ENCODE measurements at regions not wholly inside any gene's neighbourhood (a gene's known extent, or its start where the extent isn't known, plus 50 kb on each side); places are given as distances from the start of the nearest gene placed in this dataset.

DNA sequence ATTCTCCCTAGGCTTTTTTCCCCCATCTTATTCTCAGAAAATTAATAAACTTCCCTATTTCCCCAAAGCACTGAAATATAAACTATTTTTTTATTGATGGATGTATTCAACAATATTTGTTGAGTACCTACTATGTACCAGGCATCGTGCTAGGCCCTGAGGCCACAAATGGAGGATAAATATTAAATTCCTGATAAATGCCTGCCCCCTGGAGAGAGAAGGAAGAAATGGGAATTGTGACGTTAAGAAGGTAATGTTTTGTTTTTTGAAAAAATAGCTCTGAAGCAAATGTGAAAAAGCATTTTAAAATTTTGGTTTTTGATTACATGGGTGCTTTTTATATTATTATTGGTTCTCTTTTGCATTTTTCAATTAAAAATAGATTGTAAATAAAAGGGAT lies 60.5 kb upstream of the DPT start:
- H3K27me3 Mint-ChIP-seq (ENCODE audit: low read depth): no peaks in the 10 kb centered on the region
- H3K36me3 Mint-ChIP-seq (ENCODE audit: low read depth): no peaks in the 10 kb centered on the region
- DNase-seq (ENCODE audit: low read depth, low spot score): no peak
- TF ChIP-seq, protein P1, sequence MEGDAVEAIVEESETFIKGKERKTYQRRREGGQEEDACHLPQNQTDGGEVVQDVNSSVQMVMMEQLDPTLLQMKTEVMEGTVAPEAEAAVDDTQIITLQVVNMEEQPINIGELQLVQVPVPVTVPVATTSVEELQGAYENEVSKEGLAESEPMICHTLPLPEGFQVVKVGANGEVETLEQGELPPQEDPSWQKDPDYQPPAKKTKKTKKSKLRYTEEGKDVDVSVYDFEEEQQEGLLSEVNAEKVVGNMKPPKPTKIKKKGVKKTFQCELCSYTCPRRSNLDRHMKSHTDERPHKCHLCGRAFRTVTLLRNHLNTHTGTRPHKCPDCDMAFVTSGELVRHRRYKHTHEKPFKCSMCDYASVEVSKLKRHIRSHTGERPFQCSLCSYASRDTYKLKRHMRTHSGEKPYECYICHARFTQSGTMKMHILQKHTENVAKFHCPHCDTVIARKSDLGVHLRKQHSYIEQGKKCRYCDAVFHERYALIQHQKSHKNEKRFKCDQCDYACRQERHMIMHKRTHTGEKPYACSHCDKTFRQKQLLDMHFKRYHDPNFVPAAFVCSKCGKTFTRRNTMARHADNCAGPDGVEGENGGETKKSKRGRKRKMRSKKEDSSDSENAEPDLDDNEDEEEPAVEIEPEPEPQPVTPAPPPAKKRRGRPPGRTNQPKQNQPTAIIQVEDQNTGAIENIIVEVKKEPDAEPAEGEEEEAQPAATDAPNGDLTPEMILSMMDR (conservative IDR thresholded peaks at IDR 0.05): no peak
- H3K4me3 Mint-ChIP-seq: no peak overlapping the region
- no peak overlapping the region for H3K27ac Mint-ChIP-seq (ENCODE audit: unreplicated experiment)
- H3K4me1 Mint-ChIP-seq: no peaks in the 10 kb centered on the region
- no peaks in the 10 kb centered on the region for H3K9me3 Mint-ChIP-seq

DNA sequence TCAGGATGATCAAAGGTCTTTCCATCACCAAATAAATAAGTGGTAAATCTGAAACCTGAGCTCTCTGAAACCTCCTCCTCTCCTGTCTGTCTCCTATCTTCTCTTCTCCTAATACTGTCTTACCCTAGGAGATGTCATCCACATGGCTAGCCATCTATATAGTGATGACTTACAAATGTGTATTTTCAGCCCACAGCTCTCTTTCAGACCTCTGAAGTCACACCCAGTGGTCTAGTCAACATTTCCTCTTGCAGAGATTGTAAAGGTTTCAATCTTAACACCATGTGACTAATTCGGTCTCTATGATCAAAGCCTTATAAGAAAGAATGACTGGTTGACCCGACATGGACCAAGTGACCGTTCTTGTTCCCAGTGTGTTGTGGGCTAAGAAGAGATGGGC lies 63.1 kb upstream of the DPT start:
- no peak overlapping the region for H3K27ac Mint-ChIP-seq (ENCODE audit: unreplicated experiment)
- no peaks in the 10 kb centered on the region for H3K9me3 Mint-ChIP-seq
- no peak for DNase-seq (ENCODE audit: low read depth, low spot score)
- no peaks in the 10 kb centered on the region for H3K36me3 Mint-ChIP-seq (ENCODE audit: low read depth)
- TF ChIP-seq, protein P1 (conservative IDR thresholded peaks at IDR 0.05): no peak
- H3K27me3 Mint-ChIP-seq (ENCODE audit: low read depth): no peaks in the 10 kb centered on the region
- H3K4me3 Mint-ChIP-seq: no peak overlapping the region
- H3K4me1 Mint-ChIP-seq: no peaks in the 10 kb centered on the region

DNA sequence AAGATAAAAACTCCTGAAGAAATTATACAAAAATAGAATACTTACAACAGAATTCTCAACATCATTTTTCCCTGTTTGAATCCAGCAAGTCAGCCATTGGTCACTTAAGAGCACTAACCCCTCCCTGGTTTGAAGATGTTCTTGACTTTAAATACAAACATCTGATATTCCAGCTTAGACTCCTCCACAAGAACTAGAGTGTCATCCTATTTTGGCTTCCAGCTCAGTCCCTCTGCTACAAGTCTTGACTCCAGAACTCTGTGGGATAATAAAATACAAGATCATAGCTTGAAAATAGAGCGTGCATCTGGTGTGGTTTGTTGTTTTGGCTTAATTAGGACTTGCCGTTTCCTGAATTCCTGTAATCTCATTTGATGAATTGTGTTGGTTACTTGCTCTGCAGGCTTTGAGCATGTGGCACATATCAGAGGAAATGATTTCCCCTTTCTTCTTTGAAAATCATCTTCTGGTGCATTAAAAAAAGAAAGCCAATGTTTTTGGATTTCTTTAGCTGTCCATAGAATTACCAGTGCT lies 63.7 kb upstream of the DPT start:
- no peak overlapping the region for H3K27ac Mint-ChIP-seq (ENCODE audit: unreplicated experiment)
- H3K9me3 Mint-ChIP-seq: no peaks in the 10 kb centered on the region
- no peak for DNase-seq (ENCODE audit: low read depth, low spot score)
- H3K36me3 Mint-ChIP-seq (ENCODE audit: low read depth): no peaks in the 10 kb centered on the region
- H3K27me3 Mint-ChIP-seq (ENCODE audit: low read depth): no peaks in the 10 kb centered on the region
- TF ChIP-seq, protein P1 (conservative IDR thresholded peaks at IDR 0.05): no peak
- H3K4me3 Mint-ChIP-seq: no peak overlapping the region
- no peaks in the 10 kb centered on the region for H3K4me1 Mint-ChIP-seq

DNA sequence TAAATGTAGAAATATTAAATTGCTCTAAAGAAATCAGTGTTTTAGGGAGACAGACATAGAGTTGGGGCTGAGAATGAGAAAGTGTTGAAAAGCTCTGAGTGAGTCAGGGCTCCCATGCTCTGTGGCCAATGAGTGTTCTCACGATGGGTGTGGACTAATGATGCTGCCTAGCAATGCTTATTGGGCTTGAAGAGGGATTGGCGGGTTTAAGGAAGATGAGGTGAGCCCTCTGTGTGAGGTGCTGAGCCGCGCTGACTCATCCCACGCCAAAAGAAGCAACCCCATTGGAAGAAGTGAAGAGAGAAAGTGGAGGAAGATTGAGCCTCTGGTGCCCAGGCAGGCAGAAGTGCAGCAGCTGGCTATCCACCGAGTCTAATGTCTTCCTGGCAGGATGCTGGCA lies 65.1 kb upstream of the DPT start:
- H3K9me3 Mint-ChIP-seq: no peaks in the 10 kb centered on the region
- TF ChIP-seq, protein P1 (conservative IDR thresholded peaks at IDR 0.05): no peak
- no peaks in the 10 kb centered on the region for H3K27me3 Mint-ChIP-seq (ENCODE audit: low read depth)
- no peak overlapping the region for H3K27ac Mint-ChIP-seq (ENCODE audit: unreplicated experiment)
- H3K4me3 Mint-ChIP-seq: no peak overlapping the region
- H3K36me3 Mint-ChIP-seq (ENCODE audit: low read depth): no peaks in the 10 kb centered on the region
- no peak for DNase-seq (ENCODE audit: low read depth, low spot score)
- H3K4me1 Mint-ChIP-seq: no peaks in the 10 kb centered on the region

DNA sequence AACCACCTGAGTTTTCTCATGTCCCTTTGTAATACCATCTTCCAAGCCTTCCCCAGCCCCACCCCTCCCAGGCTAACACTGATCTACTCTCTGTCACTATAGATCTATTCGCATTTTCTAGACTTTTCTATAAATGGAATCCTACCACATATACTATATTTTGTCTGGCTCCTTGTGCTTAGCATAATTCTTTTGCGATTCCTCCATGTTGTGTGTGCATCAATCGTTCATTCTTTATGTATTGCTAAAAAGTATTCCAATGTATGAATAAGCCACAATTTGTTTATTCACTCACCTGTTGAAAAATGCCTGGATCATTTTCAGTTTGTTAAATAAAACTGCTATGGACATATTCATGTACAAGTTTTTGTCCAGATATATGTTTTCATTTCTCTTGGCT lies 66.7 kb upstream of the DPT start:
- Mint-ChIP-seq H3K36me3 (ENCODE audit: low read depth) (no peaks in the 10 kb centered on the region), H3K27ac (ENCODE audit: unreplicated experiment) (no peak overlapping the region), H3K27me3 (ENCODE audit: low read depth) (no peaks in the 10 kb centered on the region), H3K9me3 (no peaks in the 10 kb centered on the region), H3K4me1 (peaks cover 7% of the 10 kb centered on the region), H3K4me3 (no peak overlapping the region)
- no peak for DNase-seq (ENCODE audit: low read depth, low spot score)
- TF ChIP-seq, protein P1 (conservative IDR thresholded peaks at IDR 0.05): no peak

All from neural crest cell (in vitro differentiated cells).